NT2/D1 (cell line): ENCODE measurements at regions not wholly inside any gene's neighbourhood (a gene's known extent, or its start where the extent isn't known, plus 50 kb on each side); places are given as distances from the start of the nearest gene placed in this dataset.

Source experiments
- DNase-seq: peaks from one replicate; pipeline ENCODE4 v3.0.0-alpha.2; 2011; ENCODE audit warnings: low read depth, low spot score
- H3K27me3 ChIP-seq: 2 replicates; pipeline ENCODE4 v1.6.0; 2011; ENCODE audit warnings: mild to moderate bottlenecking; ENCODE audit not compliant: insufficient read length, insufficient read depth
- H3K36me3 ChIP-seq: 2 replicates; pipeline ENCODE4 v1.6.1; 2011; ENCODE audit warnings: mild to moderate bottlenecking, low read length, mixed read lengths; ENCODE audit not compliant: insufficient read depth, insufficient read length
- H3K4me1 ChIP-seq: 2 replicates; pipeline ENCODE4 v1.5.1; 2011; ENCODE audit not compliant: insufficient read depth, insufficient read length
- H3K4me3 ChIP-seq: 2 replicates; pipeline ENCODE4 v1.5.1; 2011; ENCODE audit warnings: low read depth; ENCODE audit not compliant: insufficient read length
- H3K9ac ChIP-seq: 2 replicates; pipeline ENCODE4 v1.6.0; 2011; ENCODE audit warnings: low read depth; ENCODE audit not compliant: insufficient read length
- H3K9me3 ChIP-seq: 2 replicates; pipeline ENCODE4 v1.5.1; 2011; ENCODE audit warnings: mild to moderate bottlenecking, low read length; ENCODE audit not compliant: insufficient read depth
- SUZ12 ChIP-seq: IDR thresholded peaks from 2 replicates; pipeline ENCODE4 v1.6.1; 2011; ENCODE audit not compliant: insufficient read length, insufficient read depth; ENCODE audit errors: extremely low read depth
- YY1 ChIP-seq: IDR thresholded peaks from 2 replicates; pipeline ENCODE4 v1.6.1; 2011; ENCODE audit not compliant: insufficient read length, insufficient read depth
- ZNF274 ChIP-seq: IDR thresholded peaks from 2 replicates; pipeline ENCODE4 v1.6.1; 2011; ENCODE audit warnings: mild to moderate bottlenecking, low read depth, low read length

DNA sequence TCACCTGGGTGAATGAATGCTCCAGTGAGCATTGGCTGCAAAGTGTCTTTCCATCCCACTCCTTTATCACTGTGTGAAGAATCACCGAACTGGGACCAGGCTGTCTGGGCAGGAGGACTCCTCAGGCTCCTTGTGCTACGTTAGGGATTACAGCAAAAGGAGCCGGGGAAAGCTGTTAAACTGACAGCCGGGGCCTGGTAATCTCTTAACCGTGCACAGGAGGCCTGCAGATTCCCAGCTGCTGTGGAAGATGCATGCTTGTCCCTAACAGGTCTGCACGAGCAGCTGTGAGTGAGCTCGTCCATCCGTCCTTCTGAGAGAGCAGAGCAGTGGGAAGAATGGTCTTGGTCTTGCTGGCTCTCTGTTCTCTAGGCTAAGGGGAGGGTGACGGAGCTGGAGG lies 231.5 kb downstream of the AACS start:
- Histone ChIP-seq H3K36me3 (no peaks in the 10 kb centered on the region), H3K9me3 (no peaks in the 10 kb centered on the region), H3K9ac (no peak overlapping the region), H3K27me3 (no peaks in the 10 kb centered on the region), H3K4me3 (no peak overlapping the region), H3K4me1 (no peaks in the 10 kb centered on the region)
- TF ChIP-seq ZNF274, result no peak
- TF ChIP-seq SUZ12, result no peak
- TF ChIP-seq YY1, result no peak
- no peak for DNase-seq

DNA sequence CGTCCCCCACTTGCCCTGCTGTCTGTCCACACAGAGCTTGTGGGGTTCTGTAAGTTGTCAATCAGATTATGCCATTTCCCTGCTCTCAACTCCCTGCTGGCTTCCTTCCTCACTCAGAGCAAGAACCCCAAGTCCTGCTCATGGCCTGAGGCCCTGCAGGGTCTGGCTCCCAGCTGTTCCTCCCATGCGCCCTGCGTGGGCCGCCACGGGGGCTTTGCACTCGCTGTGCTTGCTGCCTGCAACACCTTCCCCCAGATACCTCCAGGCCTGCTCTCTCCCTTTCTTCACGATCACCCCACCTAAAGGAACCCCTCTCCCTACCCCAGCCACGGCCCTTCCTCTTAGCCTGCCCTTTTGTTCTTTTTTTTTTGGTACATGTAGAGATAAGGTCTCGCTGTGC lies 234.6 kb downstream of the AACS start:
- no peak for DNase-seq
- no peak for TF ChIP-seq SUZ12
- TF ChIP-seq ZNF274, result no peak
- TF ChIP-seq YY1, result no peak
- Histone ChIP-seq H3K36me3 (no peaks in the 10 kb centered on the region), H3K27me3 (no peaks in the 10 kb centered on the region), H3K9me3 (no peaks in the 10 kb centered on the region; the same call in 1 of the 2 replicates), H3K4me3 (no peak overlapping the region), H3K9ac (no peak overlapping the region), H3K4me1 (no peaks in the 10 kb centered on the region)

- no peak for DNase-seq
- no peaks in the 10 kb centered on the region for H3K27me3 ChIP-seq
- H3K9ac ChIP-seq, result no peak overlapping the region
- H3K36me3 ChIP-seq, result no peaks in the 10 kb centered on the region
- H3K9me3 ChIP-seq, result no peaks in the 10 kb centered on the region; the same call in 1 of the 2 replicates
- no peak for TF ChIP-seq ZNF274
- no peak for TF ChIP-seq SUZ12
- no peak for TF ChIP-seq YY1
- no peaks in the 10 kb centered on the region for H3K4me1 ChIP-seq
- no peak overlapping the region for H3K4me3 ChIP-seq
These were observed 235.0 kb downstream of the AACS start for GRCh38 chr12:125300249-125300648.

- H3K4me1 ChIP-seq, result no peaks in the 10 kb centered on the region
- H3K9me3 ChIP-seq, result no peaks in the 10 kb centered on the region; the same call in 1 of the 2 replicates
- H3K9ac ChIP-seq, result no peak overlapping the region
- no peaks in the 10 kb centered on the region for H3K27me3 ChIP-seq
- TF ChIP-seq YY1, result no peak
- TF ChIP-seq ZNF274, result no peak
- no peak for TF ChIP-seq SUZ12
- no peaks in the 10 kb centered on the region for H3K36me3 ChIP-seq
- DNase-seq, result no peak
- H3K4me3 ChIP-seq, result no peak overlapping the region
These were observed 238.1 kb downstream of the AACS start for GRCh38 chr12:125303337-125303736.

- Histone ChIP-seq H3K9me3 (no peaks in the 10 kb centered on the region; the same call in 1 of the 2 replicates), H3K4me1 (no peaks in the 10 kb centered on the region), H3K36me3 (no peaks in the 10 kb centered on the region), H3K27me3 (no peaks in the 10 kb centered on the region), H3K9ac (no peak overlapping the region), H3K4me3 (no peak overlapping the region)
- TF ChIP-seq SUZ12, result no peak
- no peak for TF ChIP-seq ZNF274
- TF ChIP-seq YY1, result no peak
- no peak for DNase-seq
These were observed 238.8 kb downstream of the AACS start for GRCh38 chr12:125304029-125304428.

GRCh38 chr12:125305231-125305630 lies 240.0 kb downstream of the AACS start:
- Histone ChIP-seq H3K9me3 (no peaks in the 10 kb centered on the region; the same call in 1 of the 2 replicates), H3K4me1 (no peaks in the 10 kb centered on the region), H3K9ac (no peak overlapping the region), H3K27me3 (no peaks in the 10 kb centered on the region), H3K4me3 (no peak overlapping the region), H3K36me3 (no peaks in the 10 kb centered on the region)
- no peak for TF ChIP-seq SUZ12
- TF ChIP-seq ZNF274, result no peak
- no peak for TF ChIP-seq YY1
- no peak for DNase-seq

- Histone ChIP-seq H3K27me3 (no peaks in the 10 kb centered on the region), H3K4me3 (no peak overlapping the region), H3K9ac (no peak overlapping the region), H3K4me1 (peaks cover 2% of the 10 kb centered on the region), H3K9me3 (no peaks in the 10 kb centered on the region), H3K36me3 (no peaks in the 10 kb centered on the region)
- DNase-seq, result no peak
- TF ChIP-seq SUZ12 (no peak), ZNF274 (no peak), YY1 (no peak)
These were observed 245.2 kb downstream of the AACS start for GRCh38 chr12:125310461-125310860.

DNA sequence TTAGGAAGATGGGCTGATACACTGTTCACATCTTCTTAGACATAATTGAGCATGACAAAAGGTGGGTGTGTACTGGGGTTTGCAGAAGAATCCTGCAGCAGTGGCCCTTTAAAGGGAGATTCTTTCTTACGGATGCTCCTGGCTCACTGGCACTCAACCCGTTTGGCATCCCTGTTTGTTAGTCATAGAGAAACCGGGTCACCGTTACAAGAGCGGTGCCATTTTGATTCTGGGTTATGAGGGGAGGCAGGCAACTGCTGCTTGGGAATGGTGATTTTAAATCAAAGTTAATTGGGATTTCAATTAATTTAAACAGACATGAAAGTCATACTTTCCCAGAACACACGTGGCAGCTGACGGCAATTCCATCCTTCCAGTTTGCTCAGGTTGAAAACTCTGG lies 245.8 kb downstream of the AACS start:
- no peaks in the 10 kb centered on the region for H3K27me3 ChIP-seq
- TF ChIP-seq YY1, result no peak
- TF ChIP-seq SUZ12, result no peak
- no peak for TF ChIP-seq ZNF274
- H3K9ac ChIP-seq, result no peak overlapping the region
- H3K36me3 ChIP-seq, result no peaks in the 10 kb centered on the region
- no peak for DNase-seq
- no peak overlapping the region for H3K4me3 ChIP-seq
- H3K4me1 ChIP-seq, result peaks cover 2% of the 10 kb centered on the region
- H3K9me3 ChIP-seq, result no peaks in the 10 kb centered on the region
